Activated T-helper 2 cell treated with anti-CD3 and anti-CD28 coated beads, Interferon-gamma antibody, Interleukin-2, Interleukin-4, amounts not matched to agents 10 μg/mL and 5 μg/mL and 100 μg/mL, durations not matched to agents 14 hours and 24 hours and 36 hours (primary cell): ENCODE measurements at regions not wholly inside any gene's neighbourhood (a gene's known extent, or its start where the extent isn't known, plus 50 kb on each side); places are given as distances from the start of the nearest gene placed in this dataset.
"Not testable (repeated sequence)": the region's sequence is repeated elsewhere in the genome, so short reads cannot be mapped to it uniquely, and the experiment has no call there.

Experiments used
- DNase-seq: peaks from one replicate; pipeline ENCODE4 v3.0.0; 2021; ENCODE audit warnings: low spot score
- H3K27ac Mint-ChIP-seq: one replicate; pipeline ENCODE4 v1.8.0; 2021; ENCODE audit warnings: mixed read lengths
- H3K27me3 Mint-ChIP-seq: one replicate; pipeline ENCODE4 v1.8.0; 2021; ENCODE audit warnings: low read depth, mixed read lengths
- H3K36me3 Mint-ChIP-seq: one replicate; pipeline ENCODE4 v1.8.0; 2021; ENCODE audit warnings: low read depth, mixed read lengths
- H3K4me1 Mint-ChIP-seq: one replicate; pipeline ENCODE4 v1.8.0; 2021; ENCODE audit warnings: low read depth, mixed read lengths
- H3K4me3 Mint-ChIP-seq: one replicate; pipeline ENCODE4 v1.8.0; 2021; ENCODE audit warnings: low read depth, mild to moderate bottlenecking, moderate library complexity, mixed read lengths
- H3K9me3 Mint-ChIP-seq: one replicate; pipeline ENCODE4 v1.8.0; 2021; ENCODE audit warnings: mixed read lengths
- intact Hi-C: fragments of 100-400 bp; cut with micrococcal nuclease; formaldehyde crosslinking; loops from one replicate; pipeline ENCODE4 v1.15.1; 2023

GRCh38 chr14:84086714-84087113 is 1443.2 kb upstream of the FLRT2 start:
- no peaks in the 10 kb centered on the region for H3K27me3 Mint-ChIP-seq
- no peaks in the 10 kb centered on the region for H3K4me1 Mint-ChIP-seq
- no peak overlapping the region for H3K27ac Mint-ChIP-seq
- DNase-seq, result no peak
- no peaks in the 10 kb centered on the region for H3K36me3 Mint-ChIP-seq
- no peak overlapping the region for H3K4me3 Mint-ChIP-seq
- intact Hi-C loops, result no loop called here
- H3K9me3 Mint-ChIP-seq, result peaks cover 38% of the 10 kb centered on the region

GRCh38 chr14:84087986-84088531 is 1441.9 kb upstream of the FLRT2 start:
- no peaks in the 10 kb centered on the region for H3K36me3 Mint-ChIP-seq
- no peak overlapping the region for H3K27ac Mint-ChIP-seq
- H3K4me1 Mint-ChIP-seq, result no peaks in the 10 kb centered on the region
- intact Hi-C loops, result no loop called here
- H3K9me3 Mint-ChIP-seq, result peaks cover 36% of the 10 kb centered on the region
- H3K4me3 Mint-ChIP-seq, result no peak overlapping the region
- no peaks in the 10 kb centered on the region for H3K27me3 Mint-ChIP-seq
- DNase-seq, result no peak

DNA sequence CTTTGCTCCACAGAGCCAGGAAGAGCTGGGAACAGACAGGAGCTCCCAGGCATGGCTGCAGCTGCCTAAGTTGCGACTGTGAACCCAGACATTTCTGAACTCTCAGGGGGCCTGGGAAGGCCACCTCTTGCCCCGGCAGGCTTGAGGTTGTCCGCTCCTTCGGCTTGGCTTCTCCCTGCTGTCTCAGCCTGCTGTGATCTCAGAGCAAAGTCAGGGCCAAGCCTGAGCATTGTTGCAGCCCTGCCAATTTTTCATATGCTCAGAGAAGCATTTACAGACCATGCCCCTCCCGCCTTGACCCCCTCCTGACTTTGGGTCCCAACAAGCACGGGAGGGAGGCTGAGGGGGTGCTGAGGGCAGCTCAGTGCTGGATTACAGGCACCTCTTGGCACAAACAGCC is 1439.1 kb upstream of the FLRT2 start:
- Mint-ChIP-seq H3K4me1 (no peaks in the 10 kb centered on the region), H3K27me3 (no peaks in the 10 kb centered on the region), H3K9me3 (peaks cover 31% of the 10 kb centered on the region), H3K36me3 (no peaks in the 10 kb centered on the region), H3K27ac (no peak overlapping the region), H3K4me3 (no peak overlapping the region)
- DNase-seq, result no peak
- intact Hi-C loops, result no loop called here

GRCh38 chr14:84095681-84096080 is 1434.3 kb upstream of the FLRT2 start:
- intact Hi-C loops, result no loop called here
- H3K4me3 Mint-ChIP-seq, result no peak overlapping the region

GRCh38 chr14:84098261-84098660 is 1431.7 kb upstream of the FLRT2 start:
- peaks cover 49% of the 10 kb centered on the region for H3K9me3 Mint-ChIP-seq
- no peaks in the 10 kb centered on the region for H3K27me3 Mint-ChIP-seq
- H3K4me3 Mint-ChIP-seq, result no peak overlapping the region
- DNase-seq, result no peak
- H3K27ac Mint-ChIP-seq, result no peak overlapping the region
- no peaks in the 10 kb centered on the region for H3K4me1 Mint-ChIP-seq
- intact Hi-C loops, result no loop called here
- no peaks in the 10 kb centered on the region for H3K36me3 Mint-ChIP-seq

More at GRCh38 chr14:84095681-84096080, 1434.3 kb upstream of the FLRT2 start:
- no peak for DNase-seq
- Mint-ChIP-seq H3K27me3 (no peaks in the 10 kb centered on the region), H3K4me1 (no peaks in the 10 kb centered on the region), H3K27ac (no peak overlapping the region), H3K9me3 (peaks cover 29% of the 10 kb centered on the region), H3K36me3 (no peaks in the 10 kb centered on the region)

DNA sequence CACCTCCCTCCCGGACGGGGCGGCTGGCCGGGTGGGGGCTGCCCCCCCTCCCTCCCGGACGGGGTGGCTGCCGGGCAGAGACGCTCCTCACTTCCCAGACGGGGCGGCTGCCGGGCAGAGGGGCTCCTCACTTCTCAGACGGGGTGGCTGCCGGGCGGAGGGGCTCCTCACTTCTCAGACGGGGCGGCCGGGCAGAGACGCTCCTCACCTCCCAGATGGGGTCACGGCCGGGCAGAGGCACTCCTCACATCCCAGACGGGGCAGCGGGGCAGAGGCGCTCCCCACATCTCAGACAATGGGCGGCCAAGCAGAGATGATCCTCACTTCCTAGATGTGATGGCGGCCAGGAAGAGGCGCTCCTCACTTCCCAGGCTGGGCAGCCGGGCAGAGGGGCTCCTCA is 1430.4 kb upstream of the FLRT2 start:
- H3K4me1 Mint-ChIP-seq, H3K36me3 Mint-ChIP-seq, H3K27ac Mint-ChIP-seq, DNase-seq, H3K4me3 Mint-ChIP-seq, H3K27me3 Mint-ChIP-seq, intact Hi-C loops: not testable (repeated sequence)
- peaks cover 51% of the 10 kb centered on the region for H3K9me3 Mint-ChIP-seq

GRCh38 chr14:84107835-84108343 is 1422.1 kb upstream of the FLRT2 start:
- no peaks in the 10 kb centered on the region for H3K36me3 Mint-ChIP-seq
- no peaks in the 10 kb centered on the region for H3K4me1 Mint-ChIP-seq
- H3K9me3 Mint-ChIP-seq, result peaks cover 24% of the 10 kb centered on the region
- intact Hi-C loops, result no loop called here
- no peak overlapping the region for H3K4me3 Mint-ChIP-seq
- no peak for DNase-seq
- no peak overlapping the region for H3K27ac Mint-ChIP-seq
- H3K27me3 Mint-ChIP-seq, result no peaks in the 10 kb centered on the region

- H3K9me3 Mint-ChIP-seq, result peaks cover 28% of the 10 kb centered on the region
- H3K4me3 Mint-ChIP-seq, result no peak overlapping the region
- intact Hi-C loops, result no loop called here
- no peak for DNase-seq
- H3K27me3 Mint-ChIP-seq, result no peaks in the 10 kb centered on the region
- no peak overlapping the region for H3K27ac Mint-ChIP-seq
- no peaks in the 10 kb centered on the region for H3K36me3 Mint-ChIP-seq
- no peaks in the 10 kb centered on the region for H3K4me1 Mint-ChIP-seq
Measured at GRCh38 chr14:84108746-84109457, 1421.0 kb upstream of the FLRT2 start.

DNA sequence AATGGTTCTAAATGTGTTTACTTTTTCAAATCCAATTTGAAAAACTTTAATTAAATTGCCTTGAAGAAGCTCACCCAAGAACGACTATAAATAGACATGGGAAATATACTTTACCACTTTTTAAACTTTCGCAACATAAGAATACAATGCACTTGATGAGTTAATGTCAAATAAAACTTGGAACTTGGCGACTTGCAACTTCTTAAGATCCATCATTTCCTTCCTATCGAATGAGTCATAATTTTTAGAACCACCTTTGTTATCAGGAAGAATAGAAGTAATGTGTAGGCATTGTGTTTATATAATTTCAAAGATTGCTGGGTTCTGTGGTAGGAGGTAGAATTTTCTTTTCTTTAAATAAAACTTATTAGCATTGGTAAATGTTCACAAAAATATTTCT is 1417.4 kb upstream of the FLRT2 start:
- Mint-ChIP-seq H3K27ac (no peak overlapping the region), H3K9me3 (peaks cover 30% of the 10 kb centered on the region), H3K4me3 (no peak overlapping the region), H3K36me3 (no peaks in the 10 kb centered on the region), H3K27me3 (no peaks in the 10 kb centered on the region), H3K4me1 (no peaks in the 10 kb centered on the region)
- no peak for DNase-seq
- intact Hi-C loops, result no loop called here

GRCh38 chr14:84125676-84126075 is 1404.3 kb upstream of the FLRT2 start:
- H3K4me3 Mint-ChIP-seq, result no peak overlapping the region
- no peaks in the 10 kb centered on the region for H3K36me3 Mint-ChIP-seq
- H3K9me3 Mint-ChIP-seq, result peaks cover 12% of the 10 kb centered on the region
- no peaks in the 10 kb centered on the region for H3K27me3 Mint-ChIP-seq
- DNase-seq, result no peak
- no peak overlapping the region for H3K27ac Mint-ChIP-seq
- intact Hi-C loops, result no loop called here
- no peaks in the 10 kb centered on the region for H3K4me1 Mint-ChIP-seq

DNA sequence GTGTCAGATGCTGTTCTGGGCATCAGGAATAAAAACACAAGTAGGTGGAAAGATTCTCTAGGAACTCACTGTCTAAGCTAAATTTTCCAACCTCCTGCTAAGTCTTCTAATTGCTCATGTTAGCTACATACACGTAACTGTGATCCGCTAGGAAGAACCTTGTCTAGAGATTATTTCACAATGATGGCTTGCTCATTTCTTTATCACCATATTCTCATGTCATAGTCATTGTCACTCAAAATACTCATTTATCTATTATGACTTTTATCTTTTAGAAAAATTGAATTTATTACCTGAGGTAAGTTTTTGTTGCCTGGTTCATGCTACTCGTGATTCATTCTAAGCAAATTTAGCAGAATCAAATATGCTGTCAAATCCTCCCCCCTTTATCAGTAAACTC is 1402.4 kb upstream of the FLRT2 start:
- H3K36me3 Mint-ChIP-seq, result no peaks in the 10 kb centered on the region
- no peak for DNase-seq
- H3K27ac Mint-ChIP-seq, result no peak overlapping the region
- H3K9me3 Mint-ChIP-seq, result peaks cover 9% of the 10 kb centered on the region
- no peak overlapping the region for H3K4me3 Mint-ChIP-seq
- no peaks in the 10 kb centered on the region for H3K27me3 Mint-ChIP-seq
- H3K4me1 Mint-ChIP-seq, result no peaks in the 10 kb centered on the region
- intact Hi-C loops, result no loop called here

- Mint-ChIP-seq H3K4me3 (no peak overlapping the region), H3K27ac (no peak overlapping the region), H3K4me1 (no peaks in the 10 kb centered on the region), H3K36me3 (no peaks in the 10 kb centered on the region), H3K27me3 (no peaks in the 10 kb centered on the region), H3K9me3 (peaks cover 9% of the 10 kb centered on the region)
- intact Hi-C loops, result no loop called here
- no peak for DNase-seq
Measured at GRCh38 chr14:84128050-84128449, 1401.9 kb upstream of the FLRT2 start.

- intact Hi-C loops, result no loop called here
Measured at GRCh38 chr14:84129007-84129406, 1400.9 kb upstream of the FLRT2 start.

More at GRCh38 chr14:84129007-84129406, 1400.9 kb upstream of the FLRT2 start:
- Mint-ChIP-seq H3K36me3 (no peaks in the 10 kb centered on the region), H3K4me1 (no peaks in the 10 kb centered on the region), H3K9me3 (peaks cover 15% of the 10 kb centered on the region), H3K27me3 (no peaks in the 10 kb centered on the region), H3K27ac (no peak overlapping the region), H3K4me3 (no peak overlapping the region)
- no peak for DNase-seq
